Pancreas (tissue), 10 donors: ENCODE measurements at regions not wholly inside any gene's neighbourhood (a gene's known extent, or its start where the extent isn't known, plus 50 kb on each side); places are given as distances from the start of the nearest gene placed in this dataset.

Source experiments
- ATAC-seq, 4 donors: fragments of 200-7000 bp; cut with Tn5 transposase; one replicate each; pipeline versions ENCODE4 v1.8.0 to v1.9.1; 2020; ENCODE audit warnings: mild to moderate bottlenecking in 4 of 4, moderate library complexity in 4 of 4
- DNase-seq, 6 donors: peaks; one replicate each; pipeline ENCODE4 v3.0.0-alpha.2; 2020
- FAIRE-seq: peaks from 2 replicates; lab custom pipeline; 2012; peaks lifted over from hg19 to GRCh38; lab: Jason Lieb, UNC
- H3K27ac ChIP-seq, 4 donors: fragments of 200-600 bp; sonication (generic); 1 replicate in 3 of 4; 2 replicates in 1 of 4; pipeline versions ENCODE4 v1.5.0 to v1.8.0; 2020
- H3K27me3 ChIP-seq, 4 donors: fragments of 200-600 bp; one replicate each; pipeline ENCODE4 v1.8.0; 2021
- H3K36me3 ChIP-seq, 3 donors: fragments of 200-600 bp; sonication (generic) in 1 of 3; one replicate each; pipeline versions ENCODE4 v1.5.0 to v1.8.0; 2020 to 2021
- H3K4me1 ChIP-seq, 3 donors: fragments of 200-600 bp; one replicate each; pipeline ENCODE4 v1.8.0; 2021
- H3K4me3 ChIP-seq, 4 donors: fragments of 200-600 bp; sonication (generic) in 2 of 4; one replicate each; pipeline versions ENCODE4 v1.5.0 to v1.8.0; 2020 to 2021
- H3K9me3 ChIP-seq, 4 donors: fragments of 200-600 bp; one replicate each; pipeline ENCODE4 v1.8.0; 2021
- WGBS, 2 donors: extraction: QIAGEN DNeasy Blood & Tissue Kit; methylation state at CpG; one replicate each; pipeline ENCODE4 v1.1.7; 2013; 5-methylcytosine and 5-hydroxymethylcytosine counted together
- intact Hi-C, 3 donors: fragments of 100-400 bp; cut with DNase I; formaldehyde crosslinking; loops; one replicate each; pipeline versions ENCODE4 v1.11.1 to v1.14.2; 2022
- TF ChIP-seq, protein P1 (sequence below), 4 donors: fragments of 200-600 bp; sonication (generic) in 3 of 4; IDR thresholded peaks; one replicate each; pipeline versions ENCODE4 v1.5.0 to v1.8.0; 2021; ENCODE audit warnings: antibody characterized with exemption in 4 of 4
- donor health status: healthy with polysubstance abuse.
- donor health status: DM: no; HTN: no; CAD: no; lungs with moderate emphysema.
- donor health status: DM: no; HTN: no; CAD: no.
- donor health status: control.
- donor health status: control.
- donor health status: Bipolar disorder and iron deficiency.
- donor health status: DM: yes; HTN: yes; CAD: no.
- donor health status: DM: no; HTN: no; CAD: no.
- donor health status: DM: no; HTN: no; CAD: no.
- donor health status: DM: yes; HTN: yes; CAD: no.

DNA sequence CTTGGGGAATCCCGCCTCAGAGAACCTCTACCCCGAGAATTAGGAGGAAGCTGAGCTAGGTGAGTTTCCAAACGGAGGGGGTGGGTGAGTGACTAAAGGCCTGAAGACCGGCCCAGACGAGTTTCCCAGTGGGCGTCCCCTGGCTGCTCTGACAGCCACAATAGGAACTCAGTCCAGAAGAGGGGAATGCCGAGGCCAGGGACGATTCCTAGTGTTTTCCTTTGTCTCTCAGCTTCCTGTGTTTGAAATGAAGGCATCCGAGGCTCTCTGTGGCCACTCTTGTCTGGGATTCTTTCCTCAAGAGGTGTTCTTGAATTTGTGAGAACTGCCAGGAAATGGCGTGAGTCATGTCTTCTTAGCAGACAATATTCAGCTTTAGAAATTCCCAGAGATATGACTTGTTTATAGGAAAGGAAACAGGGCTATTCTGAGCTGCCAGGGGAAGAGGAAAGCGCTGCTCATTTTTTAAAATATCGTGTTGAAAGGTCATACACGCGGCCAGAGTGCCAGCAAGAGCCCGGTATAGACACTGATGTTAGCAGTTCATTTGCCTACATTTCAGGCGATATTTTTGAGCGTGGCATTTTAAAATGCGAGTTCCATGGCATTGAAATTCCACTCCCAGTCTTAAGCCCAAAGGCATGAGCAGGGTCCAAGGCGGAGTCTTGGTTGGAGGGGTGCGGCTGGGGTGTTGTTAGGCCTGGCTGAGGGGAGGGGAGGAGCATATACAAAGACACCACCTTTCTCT lies 169.1 kb upstream of the KLF7 start:
- ATAC-seq, result peak; percentile 40 to 87 (median 74)
- TF ChIP-seq, protein P1, sequence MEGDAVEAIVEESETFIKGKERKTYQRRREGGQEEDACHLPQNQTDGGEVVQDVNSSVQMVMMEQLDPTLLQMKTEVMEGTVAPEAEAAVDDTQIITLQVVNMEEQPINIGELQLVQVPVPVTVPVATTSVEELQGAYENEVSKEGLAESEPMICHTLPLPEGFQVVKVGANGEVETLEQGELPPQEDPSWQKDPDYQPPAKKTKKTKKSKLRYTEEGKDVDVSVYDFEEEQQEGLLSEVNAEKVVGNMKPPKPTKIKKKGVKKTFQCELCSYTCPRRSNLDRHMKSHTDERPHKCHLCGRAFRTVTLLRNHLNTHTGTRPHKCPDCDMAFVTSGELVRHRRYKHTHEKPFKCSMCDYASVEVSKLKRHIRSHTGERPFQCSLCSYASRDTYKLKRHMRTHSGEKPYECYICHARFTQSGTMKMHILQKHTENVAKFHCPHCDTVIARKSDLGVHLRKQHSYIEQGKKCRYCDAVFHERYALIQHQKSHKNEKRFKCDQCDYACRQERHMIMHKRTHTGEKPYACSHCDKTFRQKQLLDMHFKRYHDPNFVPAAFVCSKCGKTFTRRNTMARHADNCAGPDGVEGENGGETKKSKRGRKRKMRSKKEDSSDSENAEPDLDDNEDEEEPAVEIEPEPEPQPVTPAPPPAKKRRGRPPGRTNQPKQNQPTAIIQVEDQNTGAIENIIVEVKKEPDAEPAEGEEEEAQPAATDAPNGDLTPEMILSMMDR (IDR thresholded peaks at IDR 0.05), result no peak
- Histone ChIP-seq H3K27me3 (no peaks in the 10 kb centered on the region), H3K27ac (peak overlapping the region in 2 of 4 donors; percentile 55 to 64), H3K9me3 (no peaks in the 10 kb centered on the region), H3K36me3 (no peaks in the 10 kb centered on the region), H3K4me1 (peaks cover 0 to 11% (median 0%) of the 10 kb centered on the region in 3 donors), H3K4me3 (no peak overlapping the region)
- intact Hi-C loops, result no loop called here
- peak in 4 of 6 donors; percentile 14 to 57 (median 46) for DNase-seq
- no peak for FAIRE-seq
- 34% methylated on average over 20 of the region's 20 CpGs for WGBS, 2 donors

DNA sequence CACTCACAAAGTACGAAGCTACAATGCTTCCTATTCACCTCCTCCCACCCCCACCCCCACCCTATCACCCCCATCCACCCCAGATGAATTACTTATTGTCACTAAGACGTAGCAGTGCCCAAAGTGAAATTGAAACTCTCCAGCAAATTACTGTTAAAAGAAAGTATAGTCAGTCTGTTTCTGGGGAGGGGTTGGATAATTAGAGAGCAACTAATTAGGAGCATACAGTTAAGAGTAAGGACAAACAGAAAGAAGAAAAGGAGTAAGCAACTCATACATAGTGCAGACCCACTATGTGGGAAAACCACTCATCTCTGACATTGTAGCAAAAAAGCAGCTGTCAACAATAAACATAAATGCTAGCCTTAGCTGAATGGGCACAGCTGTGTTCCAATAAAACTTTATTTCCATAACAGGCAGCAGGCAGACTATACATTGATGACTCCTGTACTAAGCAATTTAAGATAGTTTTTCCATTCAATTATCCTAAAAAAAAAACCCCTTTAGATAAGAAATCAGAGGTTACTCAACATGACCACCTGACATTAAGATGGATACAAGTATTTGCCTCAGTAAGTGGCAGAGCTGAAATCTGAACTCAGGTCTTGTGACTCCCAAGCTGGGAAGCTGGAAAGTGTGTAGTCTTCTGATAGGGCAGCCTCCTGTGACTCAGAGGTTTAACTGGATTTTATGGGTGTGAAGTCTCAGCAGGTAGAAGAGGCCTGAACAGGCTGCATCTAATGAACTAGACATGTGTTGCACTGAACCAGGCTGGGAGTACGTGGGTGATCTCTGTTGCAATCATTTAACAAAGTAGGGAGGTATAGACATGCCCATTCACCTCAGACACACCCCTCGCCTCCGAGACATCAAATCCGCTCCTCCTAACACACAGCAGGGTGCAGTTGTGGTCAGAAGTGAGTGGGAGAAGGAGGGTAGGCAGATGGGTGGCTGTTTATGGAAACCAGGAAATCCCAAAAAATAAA lies 171.8 kb upstream of the KLF7 start:
- Histone ChIP-seq H3K4me3 (no peak overlapping the region), H3K9me3 (no peaks in the 10 kb centered on the region), H3K27me3 (no peaks in the 10 kb centered on the region), H3K36me3 (no peaks in the 10 kb centered on the region), H3K27ac (no peak overlapping the region), H3K4me1 (peaks cover 0 to 11% (median 0%) of the 10 kb centered on the region in 3 donors)
- WGBS, 2 donors, result 53 to 67% methylated on average over 6 of the region's 6 CpGs
- DNase-seq, result no peak
- TF ChIP-seq, protein P1 (IDR thresholded peaks at IDR 0.05), result no peak
- ATAC-seq, result no peak
- intact Hi-C loops, result no loop called here
- no peak for FAIRE-seq

DNA sequence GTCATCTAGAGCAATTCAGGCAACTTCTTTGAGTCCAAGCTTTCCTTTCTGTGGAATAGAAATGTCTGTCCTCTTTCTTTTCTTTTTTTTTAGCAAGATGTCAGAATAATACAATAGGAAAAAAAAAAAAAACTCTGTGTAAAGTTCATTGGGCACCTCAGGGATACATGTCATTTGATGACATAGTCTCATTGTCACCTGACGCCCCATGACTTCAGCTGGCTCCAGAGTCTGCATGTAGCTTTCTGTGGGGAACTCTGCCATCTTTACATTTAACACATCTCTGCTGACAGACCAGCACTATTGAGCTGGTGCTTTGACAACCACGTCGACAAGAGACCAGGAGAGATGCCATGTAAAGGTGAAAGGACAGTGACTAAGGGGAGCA lies 172.5 kb upstream of the KLF7 start:
- no peak for DNase-seq
- ATAC-seq, result no peak
- Histone ChIP-seq H3K9me3 (no peaks in the 10 kb centered on the region), H3K4me3 (no peak overlapping the region), H3K4me1 (peaks cover 0 to 11% (median 0%) of the 10 kb centered on the region in 3 donors), H3K27me3 (no peaks in the 10 kb centered on the region), H3K36me3 (no peaks in the 10 kb centered on the region), H3K27ac (no peak overlapping the region)
- WGBS, 2 donors, result 52 to 54% methylated on average over 3 of the region's 3 CpGs
- no peak for FAIRE-seq
- intact Hi-C loops, result no loop called here
- TF ChIP-seq, protein P1 (IDR thresholded peaks at IDR 0.05), result no peak

DNA sequence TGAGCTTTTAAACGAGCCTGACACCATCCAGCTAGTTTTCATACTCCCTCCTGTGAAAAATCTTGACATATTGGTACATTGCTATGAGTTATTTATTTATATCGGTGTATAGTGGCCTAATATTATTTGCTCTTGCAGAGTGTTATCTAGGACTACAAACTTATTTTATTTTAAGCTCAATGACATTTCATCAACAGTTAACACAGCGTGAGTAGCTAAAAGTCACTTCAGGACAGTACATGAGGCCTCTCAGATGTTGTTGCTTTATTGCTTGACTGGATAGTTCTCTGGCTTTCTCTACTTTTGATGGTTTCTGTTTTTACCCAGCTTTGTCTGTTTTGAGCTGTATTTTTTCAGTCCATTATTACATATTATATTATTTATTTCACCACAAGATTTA lies 172.9 kb upstream of the KLF7 start:
- intact Hi-C loops, result no loop called here
- Histone ChIP-seq H3K36me3 (no peaks in the 10 kb centered on the region), H3K4me3 (no peak overlapping the region), H3K27me3 (no peaks in the 10 kb centered on the region), H3K27ac (no peak overlapping the region), H3K9me3 (no peaks in the 10 kb centered on the region), H3K4me1 (peaks cover 0 to 11% (median 0%) of the 10 kb centered on the region in 3 donors)
- WGBS, 2 donors, result 24 to 30% methylated on average over 3 of the region's 3 CpGs
- TF ChIP-seq, protein P1 (IDR thresholded peaks at IDR 0.05), result no peak
- DNase-seq (no peak), FAIRE-seq (no peak), ATAC-seq (no peak)
